ENCODE measurements at regions not wholly inside any gene's neighbourhood (a gene's known extent, or its start where the extent isn't known, plus 50 kb on each side); places are given as distances from the start of the nearest gene placed in this dataset.

GRCh38 chr1:30562559-30562958 lies 160.8 kb downstream of the MATN1 start:
- no peak overlapping the region for H3K9ac ChIP-seq (ENCODE audit: low read length)
- no peaks in the 10 kb centered on the region for H3K9me2 ChIP-seq (ENCODE audit: insufficient read depth, low read length)
- peaks cover 2% of the 10 kb centered on the region for H3K9me3 ChIP-seq (ENCODE audit: low read length)
- H3K36me3 ChIP-seq (ENCODE audit: insufficient read depth, low read length): no peaks in the 10 kb centered on the region
- H3K27me3 ChIP-seq (ENCODE audit: insufficient read depth, low read depth, low read length): no peaks in the 10 kb centered on the region
- no peak overlapping the region for H3K4me3 ChIP-seq (ENCODE audit: low read length)
- no peak for TF ChIP-seq MXI1 (conservative IDR thresholded peaks at IDR 0.05; ENCODE audit: poor library complexity, severe bottlenecking)
- no peak for TF ChIP-seq RAD21 (conservative IDR thresholded peaks at IDR 0.05)
- TF ChIP-seq REST (IDR thresholded peaks at IDR 0.05; ENCODE audit: borderline replicate concordance): no peak
- no peak for TF ChIP-seq TAF1 (IDR thresholded peaks at IDR 0.05; ENCODE audit: low read depth)
- no peak for TF ChIP-seq POLR2AphosphoS5 (IDR thresholded peaks at IDR 0.05)
- no peak for TF ChIP-seq SMC3 (conservative IDR thresholded peaks at IDR 0.05; ENCODE audit: poor library complexity)
- TF ChIP-seq EP300 (conservative IDR thresholded peaks at IDR 0.05; ENCODE audit: poor library complexity, severe bottlenecking): no peak
- TF ChIP-seq EZH2 (IDR thresholded peaks at IDR 0.05; ENCODE audit: borderline replicate concordance, insufficient read depth, low read length, poor library complexity, severe bottlenecking): no peak
- no peak for TF ChIP-seq CTCF (IDR thresholded peaks at IDR 0.05; ENCODE audit: poor library complexity, severe bottlenecking)
- no peaks in the 10 kb centered on the region for H3K79me2 ChIP-seq (replicated peaks; ENCODE audit: insufficient read depth, low read length)
- no peak overlapping the region for H3K27ac ChIP-seq (ENCODE audit: low read length)
- no peaks in the 10 kb centered on the region for H3F3A ChIP-seq (ENCODE audit: insufficient read depth, low read length, poor library complexity, severe bottlenecking)
- H4K20me1 ChIP-seq (ENCODE audit: insufficient read depth): no peaks in the 10 kb centered on the region
- no peak overlapping the region for H2AFZ ChIP-seq (ENCODE audit: low read depth, low read length)
- no peak overlapping the region for H3K4me2 ChIP-seq (ENCODE audit: low read length)

GRCh38 chr1:30551603-30552002 lies 171.8 kb downstream of the MATN1 start:
- TF ChIP-seq RAD21 (conservative IDR thresholded peaks at IDR 0.05) (no peak), EP300 (conservative IDR thresholded peaks at IDR 0.05; ENCODE audit: poor library complexity, severe bottlenecking) (no peak), SMC3 (conservative IDR thresholded peaks at IDR 0.05; ENCODE audit: poor library complexity) (no peak)
- H3F3A ChIP-seq (ENCODE audit: insufficient read depth, low read length, poor library complexity, severe bottlenecking): no peaks in the 10 kb centered on the region
- no peaks in the 10 kb centered on the region for H3K9me3 ChIP-seq (ENCODE audit: low read length)

More at GRCh38 chr1:30551603-30552002, 171.8 kb downstream of the MATN1 start:
- no peak overlapping the region for H3K9ac ChIP-seq (ENCODE audit: low read length)
- H2AFZ ChIP-seq (ENCODE audit: low read depth, low read length): no peak overlapping the region
- H3K27ac ChIP-seq (ENCODE audit: low read length): no peak overlapping the region
- H3K27me3 ChIP-seq (ENCODE audit: insufficient read depth, low read depth, low read length): no peaks in the 10 kb centered on the region
- H3K36me3 ChIP-seq (ENCODE audit: insufficient read depth, low read length): no peaks in the 10 kb centered on the region
- H3K79me2 ChIP-seq (replicated peaks; ENCODE audit: insufficient read depth, low read length): no peaks in the 10 kb centered on the region
- H3K4me2 ChIP-seq (ENCODE audit: low read length): no peak overlapping the region
- H4K20me1 ChIP-seq (ENCODE audit: insufficient read depth): no peaks in the 10 kb centered on the region
- H3K4me3 ChIP-seq (ENCODE audit: low read length): no peak overlapping the region
- H3K9me2 ChIP-seq (ENCODE audit: insufficient read depth, low read length): no peaks in the 10 kb centered on the region

All from neural cell (in vitro differentiated cells).